WERI-Rb-1 (cell line): ENCODE measurements at regions not wholly inside any gene's neighbourhood (a gene's known extent, or its start where the extent isn't known, plus 50 kb on each side); places are given as distances from the start of the nearest gene placed in this dataset.

ENCODE experiments used
- DNase-seq: peaks from one replicate; pipeline ENCODE4 v3.0.0-alpha.2; 2020
- H3K27ac ChIP-seq: fragments of 250-450 bp; sonication (Bioruptor Pico); 2 replicates; pipeline ENCODE4 v1.5.1; 2020; ENCODE audit warnings: mild to moderate bottlenecking, moderate library complexity
- H3K27me3 ChIP-seq: fragments of 250-450 bp; sonication (Bioruptor Pico); 2 replicates; pipeline ENCODE4 v1.5.1; 2021; ENCODE audit warnings: mild to moderate bottlenecking, low read depth, moderate library complexity; ENCODE audit not compliant: insufficient read depth, severe bottlenecking
- H3K36me3 ChIP-seq: fragments of 250-450 bp; sonication (Bioruptor Pico); 2 replicates; pipeline ENCODE4 v1.5.1; 2020; ENCODE audit warnings: mild to moderate bottlenecking, moderate library complexity
- H3K4me3 ChIP-seq: 2 replicates; pipeline ENCODE4 v1.5.1; 2011; ENCODE audit warnings: low read depth, mild to moderate bottlenecking, control low read depth, low read length
- H3K9me3 ChIP-seq: fragments of 250-450 bp; sonication (Bioruptor Pico); 2 replicates; pipeline ENCODE4 v1.5.1; 2021; ENCODE audit warnings: mild to moderate bottlenecking, moderate library complexity; ENCODE audit not compliant: severe bottlenecking
- CTCF ChIP-seq: IDR thresholded peaks from 2 replicates; pipeline ENCODE4 v1.5.1; 2011; ENCODE audit warnings: low read depth, mild to moderate bottlenecking, control low read depth, inconsistent platforms, low read length

GRCh38 chr16:6603780-6604325 lies 728.8 kb upstream of the RBFOX1 start:
- H3K4me3 ChIP-seq, result no peak overlapping the region
- H3K36me3 ChIP-seq, result no peaks in the 10 kb centered on the region
- H3K9me3 ChIP-seq, result no peaks in the 10 kb centered on the region
- DNase-seq, result no peak
- TF ChIP-seq CTCF, result no peak
- no peak overlapping the region for H3K27ac ChIP-seq
- no peaks in the 10 kb centered on the region for H3K27me3 ChIP-seq

GRCh38 chr16:6602405-6602804 lies 730.2 kb upstream of the RBFOX1 start:
- TF ChIP-seq CTCF, result peak; percentile 35; the same call in 1 of the 2 replicates
- no peaks in the 10 kb centered on the region for H3K9me3 ChIP-seq
- no peaks in the 10 kb centered on the region for H3K27me3 ChIP-seq
- H3K36me3 ChIP-seq, result no peaks in the 10 kb centered on the region
- no peak overlapping the region for H3K4me3 ChIP-seq
- peak overlapping the region; percentile 1; the same call in 1 of the 2 replicates for H3K27ac ChIP-seq
- peak; percentile 81 for DNase-seq

- no peak for TF ChIP-seq CTCF
- Histone ChIP-seq H3K27ac (peak overlapping the region; percentile 74), H3K9me3 (no peaks in the 10 kb centered on the region), H3K27me3 (no peaks in the 10 kb centered on the region), H3K36me3 (no peaks in the 10 kb centered on the region), H3K4me3 (peak overlapping the region; percentile 38)
- peak; percentile 56 for DNase-seq
Observed at GRCh38 chr16:6600167-6600566, 732.5 kb upstream of the RBFOX1 start.

GRCh38 chr16:6593799-6594198 lies 738.8 kb upstream of the RBFOX1 start:
- Histone ChIP-seq H3K9me3 (no peaks in the 10 kb centered on the region), H3K27me3 (no peaks in the 10 kb centered on the region), H3K27ac (no peak overlapping the region), H3K36me3 (no peaks in the 10 kb centered on the region), H3K4me3 (no peak overlapping the region)
- DNase-seq, result no peak
- no peak for TF ChIP-seq CTCF

- no peaks in the 10 kb centered on the region for H3K27me3 ChIP-seq
Observed at GRCh38 chr16:6576606-6577005, 756.0 kb upstream of the RBFOX1 start.

More at GRCh38 chr16:6576606-6577005, 756.0 kb upstream of the RBFOX1 start:
- no peak overlapping the region for H3K27ac ChIP-seq
- H3K9me3 ChIP-seq, result no peaks in the 10 kb centered on the region
- H3K4me3 ChIP-seq, result no peak overlapping the region
- DNase-seq, result no peak
- TF ChIP-seq CTCF, result no peak
- no peaks in the 10 kb centered on the region for H3K36me3 ChIP-seq
